ENCODE measurements at regions not wholly inside any gene's neighbourhood (a gene's known extent, or its start where the extent isn't known, plus 50 kb on each side); places are given as distances from the start of the nearest gene placed in this dataset.

DNA sequence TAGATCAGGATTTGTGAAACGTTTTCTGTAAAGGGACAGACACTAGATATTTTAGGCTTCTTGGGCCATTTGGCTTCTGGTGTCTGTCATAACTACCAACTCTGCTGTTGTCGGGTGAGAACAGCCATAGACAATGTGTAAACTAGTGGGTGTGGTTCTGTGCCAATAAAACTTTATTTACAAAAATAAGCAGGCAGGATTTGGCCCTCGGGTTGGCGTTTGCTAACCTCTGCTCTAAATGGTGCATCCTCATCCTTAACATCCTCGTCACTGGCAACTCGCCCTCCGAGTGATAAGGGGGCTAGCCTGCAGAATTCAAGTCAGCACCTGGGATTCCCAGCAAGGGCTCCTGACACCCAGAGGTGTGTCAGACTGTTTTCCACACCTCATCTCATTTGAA is 105.8 kb upstream of the MSX1 start:
- Mint-ChIP-seq H3K4me3 (no peak overlapping the region), H3K27ac (no peak overlapping the region), H3K27me3 (ENCODE audit: low read depth in 2 of 2) (peaks cover 12 to 29% of the 10 kb centered on the region in 2 donors), H3K9me3 (no peaks in the 10 kb centered on the region), H3K4me1 (no peaks in the 10 kb centered on the region), H3K36me3 (no peaks in the 10 kb centered on the region)
- Histone ChIP-seq H3K36me3 (ENCODE audit: control insufficient read depth, insufficient read depth, low read length) (no peaks in the 10 kb centered on the region), H3K9me3 (ENCODE audit: control insufficient read depth, insufficient read depth, low read length) (no peaks in the 10 kb centered on the region), H3K27ac (ENCODE audit: low read length) (no peak overlapping the region), H3K27me3 (ENCODE audit: control insufficient read depth, insufficient read depth, low read length) (no peaks in the 10 kb centered on the region), H3K4me3 (ENCODE audit: low read length) (no peak overlapping the region), H3K4me1 (ENCODE audit: control insufficient read depth, insufficient read depth, low read length) (no peaks in the 10 kb centered on the region)
- 52% methylated on average over 7 of the region's 7 CpGs for WGBS (ENCODE audit: insufficient coverage)
- TF ChIP-seq, protein P1, sequence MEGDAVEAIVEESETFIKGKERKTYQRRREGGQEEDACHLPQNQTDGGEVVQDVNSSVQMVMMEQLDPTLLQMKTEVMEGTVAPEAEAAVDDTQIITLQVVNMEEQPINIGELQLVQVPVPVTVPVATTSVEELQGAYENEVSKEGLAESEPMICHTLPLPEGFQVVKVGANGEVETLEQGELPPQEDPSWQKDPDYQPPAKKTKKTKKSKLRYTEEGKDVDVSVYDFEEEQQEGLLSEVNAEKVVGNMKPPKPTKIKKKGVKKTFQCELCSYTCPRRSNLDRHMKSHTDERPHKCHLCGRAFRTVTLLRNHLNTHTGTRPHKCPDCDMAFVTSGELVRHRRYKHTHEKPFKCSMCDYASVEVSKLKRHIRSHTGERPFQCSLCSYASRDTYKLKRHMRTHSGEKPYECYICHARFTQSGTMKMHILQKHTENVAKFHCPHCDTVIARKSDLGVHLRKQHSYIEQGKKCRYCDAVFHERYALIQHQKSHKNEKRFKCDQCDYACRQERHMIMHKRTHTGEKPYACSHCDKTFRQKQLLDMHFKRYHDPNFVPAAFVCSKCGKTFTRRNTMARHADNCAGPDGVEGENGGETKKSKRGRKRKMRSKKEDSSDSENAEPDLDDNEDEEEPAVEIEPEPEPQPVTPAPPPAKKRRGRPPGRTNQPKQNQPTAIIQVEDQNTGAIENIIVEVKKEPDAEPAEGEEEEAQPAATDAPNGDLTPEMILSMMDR (IDR thresholded peaks at IDR 0.05): no peak
- intact Hi-C loops (cut with micrococcal nuclease): no loop called here
- DNase-seq (no peak), ATAC-seq (no peak)

DNA sequence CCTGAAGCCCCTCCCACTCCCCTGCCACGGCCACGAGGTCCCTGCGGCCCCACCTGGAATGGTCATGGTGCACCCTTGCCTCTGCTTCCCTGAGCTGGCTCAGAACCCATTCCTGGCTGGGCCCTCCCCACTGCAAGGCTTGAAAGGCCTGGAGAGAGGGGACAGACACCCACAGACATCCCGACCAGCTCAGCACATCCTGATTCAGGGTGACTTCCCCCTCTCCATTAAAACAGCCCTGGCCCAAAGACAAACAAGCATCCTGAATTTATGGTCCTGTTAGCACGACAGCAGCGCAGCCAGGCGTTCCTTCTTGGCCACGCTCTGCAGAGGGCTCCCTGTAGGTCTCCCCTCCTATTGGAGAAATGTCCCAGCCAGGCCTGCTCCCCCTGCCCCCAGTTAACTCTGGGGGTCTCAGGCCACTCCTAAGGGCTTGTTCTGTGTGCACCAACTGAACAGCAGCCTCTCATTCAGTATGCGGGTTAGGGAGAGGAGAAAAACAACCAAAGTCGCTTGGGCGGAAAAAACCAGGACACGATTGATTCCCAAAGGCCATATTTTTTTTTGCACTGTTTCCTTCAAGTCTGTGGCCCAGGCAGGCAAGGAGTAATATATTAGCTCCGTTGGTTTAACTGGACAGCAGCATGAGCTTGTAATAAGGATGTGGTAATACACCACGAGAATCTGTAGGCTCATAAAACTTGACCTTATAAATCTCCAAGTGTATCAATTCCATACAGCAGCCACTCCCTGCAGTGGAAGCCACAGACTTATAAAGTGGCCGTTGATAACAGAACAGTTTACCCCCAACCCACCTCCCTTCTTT is 106.7 kb upstream of the MSX1 start:
- H3K4me3 Mint-ChIP-seq: no peak overlapping the region
- H3K27ac Mint-ChIP-seq: no peak overlapping the region
- 18% methylated on average over 15 of the region's 15 CpGs for WGBS (ENCODE audit: insufficient coverage)
- TF ChIP-seq, protein P1 (IDR thresholded peaks at IDR 0.05): no peak
- DNase-seq (no peak), ATAC-seq (no peak)
- Histone ChIP-seq H3K4me1 (ENCODE audit: control insufficient read depth, insufficient read depth, low read length) (no peaks in the 10 kb centered on the region), H3K27ac (ENCODE audit: low read length) (no peak overlapping the region), H3K36me3 (ENCODE audit: control insufficient read depth, insufficient read depth, low read length) (no peaks in the 10 kb centered on the region), H3K27me3 (ENCODE audit: control insufficient read depth, insufficient read depth, low read length) (no peaks in the 10 kb centered on the region), H3K4me3 (ENCODE audit: low read length) (no peak overlapping the region), H3K9me3 (ENCODE audit: control insufficient read depth, insufficient read depth, low read length) (no peaks in the 10 kb centered on the region)
- peaks cover 0 to 3% of the 10 kb centered on the region in 2 donors for H3K9me3 Mint-ChIP-seq
- no peaks in the 10 kb centered on the region for H3K4me1 Mint-ChIP-seq
- intact Hi-C loops (cut with micrococcal nuclease): no loop called here
- H3K36me3 Mint-ChIP-seq: no peaks in the 10 kb centered on the region
- H3K27me3 Mint-ChIP-seq (ENCODE audit: low read depth in 2 of 2): peaks cover 12 to 29% of the 10 kb centered on the region in 2 donors

DNA sequence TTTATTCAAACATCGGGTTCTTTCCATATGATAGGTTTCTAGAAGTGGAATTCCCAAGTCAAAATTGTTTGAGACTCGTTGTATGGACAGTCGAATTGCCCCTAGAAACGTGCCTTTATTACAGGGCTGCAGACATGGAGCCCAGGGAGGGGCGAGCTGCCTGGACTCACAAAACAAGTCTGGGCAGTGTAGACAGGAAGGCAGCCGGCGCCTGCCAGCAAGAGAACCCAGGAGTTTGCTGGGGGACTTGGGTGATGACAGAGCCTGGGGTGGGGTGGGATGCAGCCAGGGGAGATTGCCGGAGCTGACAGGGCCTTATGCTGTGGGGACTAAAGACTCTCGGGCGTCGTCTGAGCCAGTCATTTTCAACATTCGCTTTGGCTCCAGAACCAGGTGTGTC is 107.4 kb upstream of the MSX1 start:
- no peaks in the 10 kb centered on the region for H3K4me1 Mint-ChIP-seq
- no peak for DNase-seq
- no peak overlapping the region for H3K27ac ChIP-seq (ENCODE audit: low read length)
- ATAC-seq: no peak
- peaks cover 0 to 3% of the 10 kb centered on the region in 2 donors for H3K9me3 Mint-ChIP-seq
- no peak overlapping the region for H3K4me3 ChIP-seq (ENCODE audit: low read length)
- peaks cover 9 to 29% of the 10 kb centered on the region in 2 donors for H3K27me3 Mint-ChIP-seq (ENCODE audit: low read depth in 2 of 2)
- H3K9me3 ChIP-seq (ENCODE audit: control insufficient read depth, insufficient read depth, low read length): no peaks in the 10 kb centered on the region
- H3K36me3 Mint-ChIP-seq: no peaks in the 10 kb centered on the region
- H3K27ac Mint-ChIP-seq: no peak overlapping the region
- WGBS (ENCODE audit: insufficient coverage): 79% methylated on average over 12 of the region's 12 CpGs
- H3K36me3 ChIP-seq (ENCODE audit: control insufficient read depth, insufficient read depth, low read length): no peaks in the 10 kb centered on the region
- H3K27me3 ChIP-seq (ENCODE audit: control insufficient read depth, insufficient read depth, low read length): no peaks in the 10 kb centered on the region
- intact Hi-C loops (cut with micrococcal nuclease): no loop called here
- no peak overlapping the region for H3K4me3 Mint-ChIP-seq
- TF ChIP-seq, protein P1 (IDR thresholded peaks at IDR 0.05): no peak
- H3K4me1 ChIP-seq (ENCODE audit: control insufficient read depth, insufficient read depth, low read length): no peaks in the 10 kb centered on the region

GRCh38 chr4:4750187-4750586 is 109.3 kb upstream of the MSX1 start:
- no peak overlapping the region for H3K4me3 Mint-ChIP-seq
- no peak overlapping the region for H3K27ac Mint-ChIP-seq
- ATAC-seq (no peak), DNase-seq (no peak)
- intact Hi-C loops (cut with micrococcal nuclease): no loop called here
- Histone ChIP-seq H3K9me3 (ENCODE audit: control insufficient read depth, insufficient read depth, low read length) (peaks cover 4% of the 10 kb centered on the region), H3K4me1 (ENCODE audit: control insufficient read depth, insufficient read depth, low read length) (no peaks in the 10 kb centered on the region), H3K36me3 (ENCODE audit: control insufficient read depth, insufficient read depth, low read length) (no peaks in the 10 kb centered on the region), H3K4me3 (ENCODE audit: low read length) (no peak overlapping the region), H3K27me3 (ENCODE audit: control insufficient read depth, insufficient read depth, low read length) (no peaks in the 10 kb centered on the region), H3K27ac (ENCODE audit: low read length) (no peak overlapping the region)
- H3K4me1 Mint-ChIP-seq: no peaks in the 10 kb centered on the region
- WGBS (ENCODE audit: insufficient coverage): 83% methylated on average over 4 of the region's 7 CpGs
- H3K27me3 Mint-ChIP-seq (ENCODE audit: low read depth in 2 of 2): peaks cover 9 to 29% of the 10 kb centered on the region in 2 donors
- peaks cover 2 to 3% of the 10 kb centered on the region in 2 donors for H3K9me3 Mint-ChIP-seq
- TF ChIP-seq, protein P1 (IDR thresholded peaks at IDR 0.05): no peak
- H3K36me3 Mint-ChIP-seq: peaks cover 16% of the 10 kb centered on the region
